Neural cell (in vitro differentiated cells): ENCODE measurements at regions not wholly inside any gene's neighbourhood (a gene's known extent, or its start where the extent isn't known, plus 50 kb on each side); places are given as distances from the start of the nearest gene placed in this dataset.

ENCODE experiments used
- H2AFZ ChIP-seq: fragments of 200-600, 300-800 bp; sonication (generic), shearing (Covaris generic); 2 replicates; pipeline ENCODE4 v1.6.0; 2014; ENCODE audit warnings: low read depth, mild to moderate bottlenecking, antibody characterized with exemption, low read length, moderate library complexity
- H3F3A ChIP-seq: fragments of 200-600 bp; shearing (Covaris generic); 2 replicates; pipeline ENCODE4 v1.6.1; 2016; ENCODE audit warnings: mild to moderate bottlenecking, moderate library complexity, mixed read lengths, antibody characterized with exemption, low read length; ENCODE audit not compliant: insufficient read depth, poor library complexity, severe bottlenecking
- H3K27ac ChIP-seq: fragments of 200-600, 300-800 bp; sonication (generic), shearing (Covaris generic); 2 replicates; pipeline ENCODE4 v1.5.1; 2014; ENCODE audit warnings: mild to moderate bottlenecking, low read length, moderate library complexity
- H3K27me3 ChIP-seq: fragments of 300-800, 200-600 bp; sonication (generic), shearing (Covaris generic); 2 replicates; pipeline ENCODE4 v1.6.0; 2014; ENCODE audit warnings: mild to moderate bottlenecking, low read depth, low read length, moderate library complexity; ENCODE audit not compliant: insufficient read depth
- H3K36me3 ChIP-seq: fragments of 300-800, 200-600 bp; sonication (generic), shearing (Covaris generic); 2 replicates; pipeline ENCODE4 v1.5.1; 2014; ENCODE audit warnings: mild to moderate bottlenecking, antibody characterized with exemption, low read length, moderate library complexity; ENCODE audit not compliant: insufficient read depth
- H3K4me2 ChIP-seq: fragments of 300-800, 200-600 bp; sonication (generic), shearing (Covaris generic); 2 replicates; pipeline ENCODE4 v1.6.0; 2014; ENCODE audit warnings: mild to moderate bottlenecking, low read length
- H3K4me3 ChIP-seq: fragments of 300-800, 200-600 bp; sonication (generic), shearing (Covaris generic); 2 replicates; pipeline ENCODE4 v1.5.1; 2014; ENCODE audit warnings: mild to moderate bottlenecking, low read length, moderate library complexity
- H3K79me2 ChIP-seq: fragments of 200-600 bp; shearing (Covaris generic); replicated peaks from 2 replicates; pipeline ENCODE4 v1.6.0; 2014; ENCODE audit warnings: mild to moderate bottlenecking, low read length, moderate library complexity; ENCODE audit not compliant: insufficient read depth
- H3K9ac ChIP-seq: fragments of 300-800, 200-600 bp; sonication (generic), shearing (Covaris generic); 2 replicates; pipeline ENCODE4 v1.6.1; 2016; ENCODE audit warnings: mild to moderate bottlenecking, low read length, mixed read lengths
- H3K9me2 ChIP-seq: fragments of 200-600 bp; shearing (Covaris generic); 2 replicates; pipeline ENCODE4 v1.6.1; 2016; ENCODE audit warnings: mild to moderate bottlenecking, low read length, mixed read lengths; ENCODE audit not compliant: insufficient read depth
- H3K9me3 ChIP-seq: fragments of 200-600, 300-800 bp; sonication (generic), shearing (Covaris generic); 2 replicates; pipeline ENCODE4 v1.6.1; 2016; ENCODE audit warnings: mild to moderate bottlenecking, mixed run types, low read length, moderate library complexity, mixed read lengths
- H4K20me1 ChIP-seq: fragments of 200-600 bp; shearing (Covaris generic); 2 replicates; pipeline ENCODE4 v1.6.1; 2016; ENCODE audit warnings: mild to moderate bottlenecking, mixed run types; ENCODE audit not compliant: insufficient read depth
- CTCF ChIP-seq: fragments of 450-650 bp; IDR thresholded peaks from 2 replicates; pipeline ENCODE4 v1.5.1; 2014; ENCODE audit warnings: antibody characterized with exemption, mild to moderate bottlenecking, moderate library complexity; ENCODE audit not compliant: poor library complexity, severe bottlenecking
- EP300 ChIP-seq: fragments of 450-650 bp; conservative IDR thresholded peaks from 2 replicates; pipeline ENCODE4 v1.6.1; 2014; ENCODE audit warnings: antibody characterized with exemption, mild to moderate bottlenecking, moderate library complexity; ENCODE audit not compliant: poor library complexity, severe bottlenecking
- EZH2 ChIP-seq: fragments of 200-600, 300-800 bp; shearing (Covaris generic), sonication (generic); IDR thresholded peaks from 2 replicates; pipeline ENCODE4 v1.6.1; 2014; ENCODE audit warnings: antibody characterized with exemption, low read length, borderline replicate concordance, mild to moderate bottlenecking; ENCODE audit not compliant: insufficient read depth, poor library complexity, severe bottlenecking
- MXI1 ChIP-seq: fragments of 450-650 bp; conservative IDR thresholded peaks from 2 replicates; pipeline ENCODE4 v1.6.1; 2014; ENCODE audit warnings: antibody characterized with exemption, mild to moderate bottlenecking; ENCODE audit not compliant: poor library complexity, severe bottlenecking
- POLR2AphosphoS5 ChIP-seq: IDR thresholded peaks from 2 replicates; pipeline ENCODE4 v1.6.1; 2012
- RAD21 ChIP-seq: fragments of 450-650 bp; conservative IDR thresholded peaks from 2 replicates; pipeline ENCODE4 v1.6.1; 2014; ENCODE audit warnings: antibody characterized with exemption, mild to moderate bottlenecking, moderate library complexity
- REST ChIP-seq: IDR thresholded peaks from 2 replicates; pipeline ENCODE4 v1.6.1; 2012; ENCODE audit warnings: borderline replicate concordance
- SMC3 ChIP-seq: fragments of 450-650 bp; conservative IDR thresholded peaks from 2 replicates; pipeline ENCODE4 v1.6.1; 2014; ENCODE audit warnings: antibody characterized with exemption, mild to moderate bottlenecking, moderate library complexity; ENCODE audit not compliant: poor library complexity
- TAF1 ChIP-seq: IDR thresholded peaks from 2 replicates; pipeline ENCODE4 v1.6.1; 2012; ENCODE audit warnings: low read depth

GRCh38 chr18:75984853-75985252 lies 510.2 kb downstream of the ZNF516 start:
- Histone ChIP-seq H3K4me2 (no peak overlapping the region), H3K27me3 (no peaks in the 10 kb centered on the region), H3K36me3 (no peaks in the 10 kb centered on the region), H2AFZ (no peak overlapping the region), H3K79me2 (no peaks in the 10 kb centered on the region), H3K4me3 (no peak overlapping the region), H3K9me2 (no peaks in the 10 kb centered on the region), H3F3A (no peaks in the 10 kb centered on the region), H3K9ac (no peak overlapping the region), H4K20me1 (no peaks in the 10 kb centered on the region), H3K9me3 (no peaks in the 10 kb centered on the region), H3K27ac (no peak overlapping the region)
- TF ChIP-seq TAF1 = no peak
- no peak for TF ChIP-seq POLR2AphosphoS5
- TF ChIP-seq REST = no peak
- TF ChIP-seq EZH2 = no peak
- no peak for TF ChIP-seq SMC3
- TF ChIP-seq CTCF = no peak
- TF ChIP-seq MXI1 = no peak
- TF ChIP-seq RAD21 = no peak
- TF ChIP-seq EP300 = no peak

- Histone ChIP-seq H3K36me3 (no peaks in the 10 kb centered on the region), H3K79me2 (no peaks in the 10 kb centered on the region), H3K4me2 (no peak overlapping the region), H3F3A (no peaks in the 10 kb centered on the region), H3K9me3 (no peaks in the 10 kb centered on the region), H2AFZ (no peak overlapping the region), H3K9ac (no peak overlapping the region), H3K4me3 (no peak overlapping the region), H4K20me1 (no peaks in the 10 kb centered on the region), H3K9me2 (no peaks in the 10 kb centered on the region), H3K27me3 (no peaks in the 10 kb centered on the region), H3K27ac (no peak overlapping the region)
- TF ChIP-seq SMC3 = no peak
- TF ChIP-seq REST = no peak
- TF ChIP-seq TAF1 = no peak
- TF ChIP-seq MXI1 = no peak
- no peak for TF ChIP-seq POLR2AphosphoS5
- no peak for TF ChIP-seq RAD21
- TF ChIP-seq EZH2 = no peak
- no peak for TF ChIP-seq CTCF
- no peak for TF ChIP-seq EP300
Observed at GRCh38 chr18:75981102-75981501, 513.9 kb downstream of the ZNF516 start.
